ENCODE measurements at regions not wholly inside any gene's neighbourhood (a gene's known extent, or its start where the extent isn't known, plus 50 kb on each side); places are given as distances from the start of the nearest gene placed in this dataset.

DNA sequence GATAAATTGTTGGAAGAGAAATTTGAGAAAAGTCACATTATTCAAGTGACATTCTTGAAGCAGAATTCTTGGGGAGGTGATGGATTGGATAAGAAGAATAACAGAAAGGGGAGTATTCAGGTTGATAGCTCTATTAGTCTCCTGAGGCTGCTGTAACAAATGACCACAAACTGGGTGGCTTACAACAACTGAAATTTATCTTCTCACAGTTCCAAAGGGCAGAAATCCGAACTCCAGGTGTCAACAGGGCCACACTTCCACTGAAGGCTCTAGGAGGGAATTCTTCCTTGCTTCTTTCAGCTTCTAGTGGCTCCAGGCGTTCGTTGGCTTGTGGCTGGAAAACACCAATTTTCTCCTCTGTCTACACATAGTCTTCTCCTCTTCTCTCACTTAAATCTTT is 99.8 kb downstream of the TES start:
- Histone ChIP-seq H3K27me3 (ENCODE audit: insufficient read depth, poor library complexity, severe bottlenecking) (no peaks in the 10 kb centered on the region), H3K4me3 (replicated peaks; ENCODE audit: insufficient read depth, low read length) (no peak overlapping the region), H3K27ac (replicated peaks) (no peak overlapping the region)
- no peak for TF ChIP-seq SPI1 (IDR thresholded peaks at IDR 0.05; ENCODE audit: borderline replicate concordance, low read depth)
- DNase-seq (ENCODE audit: low read depth in 1 of 2, low spot score in 1 of 2) = no peak

GRCh38 chr7:116311259-116311658 is 100.9 kb downstream of the TES start:
- no peak for TF ChIP-seq GABPA (IDR thresholded peaks at IDR 0.05; ENCODE audit: low read depth)
- TF ChIP-seq REST (IDR thresholded peaks at IDR 0.05; ENCODE audit: insufficient replicate concordance, low read depth) = no peak
- TF ChIP-seq, protein P1, sequence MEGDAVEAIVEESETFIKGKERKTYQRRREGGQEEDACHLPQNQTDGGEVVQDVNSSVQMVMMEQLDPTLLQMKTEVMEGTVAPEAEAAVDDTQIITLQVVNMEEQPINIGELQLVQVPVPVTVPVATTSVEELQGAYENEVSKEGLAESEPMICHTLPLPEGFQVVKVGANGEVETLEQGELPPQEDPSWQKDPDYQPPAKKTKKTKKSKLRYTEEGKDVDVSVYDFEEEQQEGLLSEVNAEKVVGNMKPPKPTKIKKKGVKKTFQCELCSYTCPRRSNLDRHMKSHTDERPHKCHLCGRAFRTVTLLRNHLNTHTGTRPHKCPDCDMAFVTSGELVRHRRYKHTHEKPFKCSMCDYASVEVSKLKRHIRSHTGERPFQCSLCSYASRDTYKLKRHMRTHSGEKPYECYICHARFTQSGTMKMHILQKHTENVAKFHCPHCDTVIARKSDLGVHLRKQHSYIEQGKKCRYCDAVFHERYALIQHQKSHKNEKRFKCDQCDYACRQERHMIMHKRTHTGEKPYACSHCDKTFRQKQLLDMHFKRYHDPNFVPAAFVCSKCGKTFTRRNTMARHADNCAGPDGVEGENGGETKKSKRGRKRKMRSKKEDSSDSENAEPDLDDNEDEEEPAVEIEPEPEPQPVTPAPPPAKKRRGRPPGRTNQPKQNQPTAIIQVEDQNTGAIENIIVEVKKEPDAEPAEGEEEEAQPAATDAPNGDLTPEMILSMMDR (IDR thresholded peaks at IDR 0.05; ENCODE audit: insufficient read depth, low read length) = no peak
- no peak for TF ChIP-seq SPI1 (IDR thresholded peaks at IDR 0.05; ENCODE audit: borderline replicate concordance, low read depth)
- TF ChIP-seq POLR2AphosphoS5 (IDR thresholded peaks at IDR 0.05; ENCODE audit: low read depth) = no peak
- Histone ChIP-seq H3K27ac (replicated peaks) (no peak overlapping the region), H3K27me3 (ENCODE audit: insufficient read depth, poor library complexity, severe bottlenecking) (no peaks in the 10 kb centered on the region), H3K4me3 (replicated peaks; ENCODE audit: insufficient read depth, low read length) (no peak overlapping the region)
- DNase-seq (ENCODE audit: low read depth in 1 of 2, low spot score in 1 of 2) = no peak

GRCh38 chr7:116311816-116312471 is 101.6 kb downstream of the TES start:
- no peak for DNase-seq (ENCODE audit: low read depth in 1 of 2, low spot score in 1 of 2)
- Histone ChIP-seq H3K27me3 (ENCODE audit: insufficient read depth, poor library complexity, severe bottlenecking) (no peaks in the 10 kb centered on the region), H3K4me3 (replicated peaks; ENCODE audit: insufficient read depth, low read length) (no peak overlapping the region), H3K27ac (replicated peaks) (no peak overlapping the region)
- TF ChIP-seq SPI1 (IDR thresholded peaks at IDR 0.05; ENCODE audit: borderline replicate concordance, low read depth) (no peak), REST (IDR thresholded peaks at IDR 0.05; ENCODE audit: insufficient replicate concordance, low read depth) (no peak), POLR2AphosphoS5 (IDR thresholded peaks at IDR 0.05; ENCODE audit: low read depth) (no peak), GABPA (IDR thresholded peaks at IDR 0.05; ENCODE audit: low read depth) (no peak)
- TF ChIP-seq, protein P1 (IDR thresholded peaks at IDR 0.05; ENCODE audit: insufficient read depth, low read length) = no peak

DNA sequence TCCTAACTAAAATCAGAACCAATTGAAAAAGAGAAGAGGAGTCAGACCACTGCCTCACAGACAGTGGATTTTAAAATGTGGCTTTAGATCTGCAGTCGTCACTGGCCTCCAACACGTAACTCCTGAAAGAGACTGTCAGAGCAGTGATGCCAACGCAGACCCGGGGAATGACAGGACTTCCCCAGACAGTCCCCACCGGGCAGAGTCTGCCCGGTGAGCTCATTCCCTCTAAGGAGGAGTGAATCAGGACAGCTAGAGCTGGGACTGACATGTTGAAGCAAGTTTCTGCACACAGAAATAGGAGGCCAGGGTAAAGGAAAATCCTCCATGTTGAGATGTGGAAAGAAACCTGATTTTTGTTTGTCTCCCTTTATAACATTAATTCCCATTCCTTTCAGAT is 105.0 kb downstream of the TES start:
- TF ChIP-seq SPI1 (IDR thresholded peaks at IDR 0.05; ENCODE audit: borderline replicate concordance, low read depth) (no peak), POLR2AphosphoS5 (IDR thresholded peaks at IDR 0.05; ENCODE audit: low read depth) (no peak), GABPA (IDR thresholded peaks at IDR 0.05; ENCODE audit: low read depth) (no peak), REST (IDR thresholded peaks at IDR 0.05; ENCODE audit: insufficient replicate concordance, low read depth) (no peak)
- TF ChIP-seq, protein P1 (IDR thresholded peaks at IDR 0.05; ENCODE audit: insufficient read depth, low read length) = no peak
- no peak for DNase-seq (ENCODE audit: low read depth in 1 of 2, low spot score in 1 of 2)
- Histone ChIP-seq H3K27ac (replicated peaks) (no peak overlapping the region), H3K4me3 (replicated peaks; ENCODE audit: insufficient read depth, low read length) (no peak overlapping the region), H3K27me3 (ENCODE audit: insufficient read depth, poor library complexity, severe bottlenecking) (no peaks in the 10 kb centered on the region)

Measured in HL-60 (cell line).